Dermis microvascular lymphatic vessel endothelial cell (primary cell): ENCODE measurements at regions not wholly inside any gene's neighbourhood (a gene's known extent, or its start where the extent isn't known, plus 50 kb on each side); places are given as distances from the start of the nearest gene placed in this dataset.
A peak's percentile ranks its signal among the peaks of the same experiment; 100 is the strongest.
"Not testable (repeated sequence)": the region's sequence is repeated elsewhere in the genome, so short reads cannot be mapped to it uniquely, and the experiment has no call there.

Experiments
- DNase-seq, 2 donors: peaks; one replicate each; pipeline versions ENCODE4 v3.0.0 to v3.0.0-alpha.2; 2010; ENCODE audit warnings: low read depth in 2 of 2

- no peak for DNase-seq
Measured at GRCh38 chr3:11739706-11740105, 96.0 kb upstream of the VGLL4 start.

- DNase-seq = no peak
Measured at GRCh38 chr3:11739123-11739522, 95.4 kb upstream of the VGLL4 start.

GRCh38 chr3:11737742-11738141, 94.0 kb upstream of the VGLL4 start:
- DNase-seq = no peak

GRCh38 chr3:11736136-11736833, 92.6 kb upstream of the VGLL4 start:
- DNase-seq = no peak

- DNase-seq = no peak
Measured at GRCh38 chr3:11735638-11736037, 91.9 kb upstream of the VGLL4 start.

GRCh38 chr3:11735111-11735510, 91.4 kb upstream of the VGLL4 start:
- not testable (repeated sequence) for DNase-seq

GRCh38 chr3:11733914-11734313, 90.2 kb upstream of the VGLL4 start:
- no peak for DNase-seq

- no peak for DNase-seq
Measured at GRCh38 chr3:11727207-11727606, 83.5 kb upstream of the VGLL4 start.

GRCh38 chr3:11726146-11726545, 82.4 kb upstream of the VGLL4 start:
- no peak for DNase-seq

GRCh38 chr3:11725340-11725641, 81.6 kb upstream of the VGLL4 start:
- DNase-seq = not testable (repeated sequence)

- DNase-seq = no peak
Measured at GRCh38 chr3:11724615-11725339, 81.1 kb upstream of the VGLL4 start.

GRCh38 chr3:11721479-11721878, 77.8 kb upstream of the VGLL4 start:
- no peak for DNase-seq

GRCh38 chr3:11720917-11721411, 77.2 kb upstream of the VGLL4 start:
- DNase-seq = no peak

GRCh38 chr3:11720304-11720898, 76.7 kb upstream of the VGLL4 start:
- DNase-seq = peak; percentile 90 to 94

- peak; percentile 56 to 77 for DNase-seq
Measured at GRCh38 chr3:11719406-11720303, 75.9 kb upstream of the VGLL4 start.

- peak; percentile 47 to 68 for DNase-seq
Measured at GRCh38 chr3:11718637-11719405, 75.1 kb upstream of the VGLL4 start.

- DNase-seq = peak; percentile 31 to 68
Measured at GRCh38 chr3:11717768-11718636, 74.3 kb upstream of the VGLL4 start.

GRCh38 chr3:11717301-11717700, 73.6 kb upstream of the VGLL4 start:
- peak; percentile 48 to 60 for DNase-seq

GRCh38 chr3:11716573-11717290, 73.0 kb upstream of the VGLL4 start:
- DNase-seq = no peak
